ENCODE measurements at regions not wholly inside any gene's neighbourhood (a gene's known extent, or its start where the extent isn't known, plus 50 kb on each side); places are given as distances from the start of the nearest gene placed in this dataset.

DNA sequence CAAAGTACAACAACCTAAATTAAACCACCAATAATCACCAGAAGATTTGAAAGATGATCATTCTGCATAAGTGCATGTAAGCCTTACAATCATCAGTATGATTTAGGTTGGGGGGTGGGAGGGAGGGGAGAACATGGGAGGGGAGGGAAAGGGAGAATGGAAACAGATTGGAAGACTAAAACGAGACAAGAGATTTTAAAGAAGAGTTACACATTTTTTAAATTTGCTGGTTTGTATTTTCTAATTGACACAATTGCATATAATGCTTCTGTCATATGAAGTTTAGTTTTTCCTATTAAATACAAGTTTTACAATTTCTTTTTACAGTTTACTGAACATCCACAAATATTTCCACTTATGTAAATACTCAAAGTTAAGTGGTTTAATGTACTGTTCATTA lies 2118.9 kb downstream of the PCDH9 start:
- TF ChIP-seq, protein P1, sequence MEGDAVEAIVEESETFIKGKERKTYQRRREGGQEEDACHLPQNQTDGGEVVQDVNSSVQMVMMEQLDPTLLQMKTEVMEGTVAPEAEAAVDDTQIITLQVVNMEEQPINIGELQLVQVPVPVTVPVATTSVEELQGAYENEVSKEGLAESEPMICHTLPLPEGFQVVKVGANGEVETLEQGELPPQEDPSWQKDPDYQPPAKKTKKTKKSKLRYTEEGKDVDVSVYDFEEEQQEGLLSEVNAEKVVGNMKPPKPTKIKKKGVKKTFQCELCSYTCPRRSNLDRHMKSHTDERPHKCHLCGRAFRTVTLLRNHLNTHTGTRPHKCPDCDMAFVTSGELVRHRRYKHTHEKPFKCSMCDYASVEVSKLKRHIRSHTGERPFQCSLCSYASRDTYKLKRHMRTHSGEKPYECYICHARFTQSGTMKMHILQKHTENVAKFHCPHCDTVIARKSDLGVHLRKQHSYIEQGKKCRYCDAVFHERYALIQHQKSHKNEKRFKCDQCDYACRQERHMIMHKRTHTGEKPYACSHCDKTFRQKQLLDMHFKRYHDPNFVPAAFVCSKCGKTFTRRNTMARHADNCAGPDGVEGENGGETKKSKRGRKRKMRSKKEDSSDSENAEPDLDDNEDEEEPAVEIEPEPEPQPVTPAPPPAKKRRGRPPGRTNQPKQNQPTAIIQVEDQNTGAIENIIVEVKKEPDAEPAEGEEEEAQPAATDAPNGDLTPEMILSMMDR (IDR thresholded peaks at IDR 0.05): no peak
- TF ChIP-seq POLR2A (IDR thresholded peaks at IDR 0.05): no peak
